IPS-NIHi7 (cell line): ENCODE measurements at regions not wholly inside any gene's neighbourhood (a gene's known extent, or its start where the extent isn't known, plus 50 kb on each side); places are given as distances from the start of the nearest gene placed in this dataset.
"Not testable (repeated sequence)": the region's sequence is repeated elsewhere in the genome, so short reads cannot be mapped to it uniquely, and the experiment has no call there.

Experiments used
- DNase-seq: peaks from one replicate; pipeline ENCODE4 v3.0.0; 2012; ENCODE audit warnings: mixed read lengths; ENCODE audit errors: extremely low spot score

DNA sequence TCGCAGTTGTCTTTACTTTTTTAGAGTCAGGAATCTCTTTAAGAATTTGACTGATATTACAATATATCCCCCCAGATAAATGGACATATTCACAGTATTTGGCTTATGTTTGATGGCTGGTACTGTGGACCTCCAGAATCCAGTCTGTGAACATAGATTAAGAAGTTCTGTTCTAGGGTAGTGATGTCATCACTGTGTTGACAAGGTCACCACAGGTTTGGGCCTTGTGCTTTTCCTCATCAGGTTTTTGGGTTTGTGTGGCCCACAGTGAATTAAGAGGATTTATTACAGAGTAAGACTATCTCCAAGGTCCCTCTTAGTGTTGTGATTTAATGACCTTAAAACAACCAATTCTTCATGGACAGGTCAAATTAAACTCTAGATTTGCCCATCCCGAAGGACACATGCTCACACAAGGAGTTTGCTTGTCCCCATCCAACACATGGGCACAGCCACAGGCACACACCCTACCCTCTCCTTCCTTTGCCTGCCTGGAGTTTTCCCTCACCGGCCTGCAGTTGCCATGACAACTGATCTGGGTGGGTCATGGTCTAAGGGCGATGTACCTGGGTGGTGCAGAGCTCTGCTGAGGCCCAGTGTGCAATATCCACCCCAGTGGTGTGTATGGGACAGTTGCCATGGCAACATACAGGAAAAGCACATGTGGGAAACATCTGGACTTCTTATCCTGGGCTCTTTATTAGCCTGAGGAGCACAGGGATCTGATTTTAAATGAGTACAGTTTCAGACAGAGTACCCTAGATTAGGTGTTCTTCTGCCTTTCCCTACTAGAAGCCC, 98.6 kb downstream of the NAV1 start:
- no peak for DNase-seq

DNA sequence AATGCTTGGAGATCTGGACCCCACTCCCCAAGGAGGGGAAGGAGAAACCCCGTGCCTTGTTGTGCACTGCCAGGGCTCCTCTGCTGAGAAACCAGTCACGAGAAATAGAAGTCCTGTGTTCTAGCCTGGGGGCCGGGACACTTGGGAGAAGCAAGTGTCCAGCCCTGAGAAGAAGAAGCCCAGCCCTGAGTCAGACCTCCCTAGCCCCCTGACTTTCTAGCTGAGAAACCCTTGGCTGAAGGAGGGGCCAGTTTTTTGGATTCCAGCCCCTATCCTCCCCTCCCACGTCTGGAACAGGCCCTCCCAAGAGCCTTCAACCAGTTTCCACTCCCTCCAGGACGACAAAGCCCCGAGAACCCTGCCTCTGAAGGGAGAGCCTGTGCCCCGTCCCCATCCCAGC, 100.5 kb downstream of the NAV1 start:
- no peak for DNase-seq

DNA sequence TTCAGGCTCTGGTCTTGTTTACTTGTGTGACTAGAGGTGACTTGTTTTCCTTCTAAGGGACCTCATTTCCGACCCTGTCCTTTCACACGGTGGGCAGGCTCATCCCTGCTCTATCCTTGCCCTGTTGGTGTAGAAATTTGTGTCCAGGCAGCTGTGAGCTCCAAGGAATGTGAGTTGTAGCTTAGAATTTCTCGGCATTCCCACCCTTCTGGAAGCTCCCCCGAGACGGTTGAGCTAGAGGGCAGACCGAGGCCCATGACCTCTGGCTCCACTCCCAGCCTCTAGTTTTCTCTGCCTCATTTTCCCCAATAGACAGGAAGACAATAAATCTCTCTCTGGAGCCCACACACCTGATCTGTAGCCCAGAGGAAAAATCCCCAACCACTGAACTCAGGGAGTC, 100.9 kb downstream of the NAV1 start:
- DNase-seq, result no peak

DNA sequence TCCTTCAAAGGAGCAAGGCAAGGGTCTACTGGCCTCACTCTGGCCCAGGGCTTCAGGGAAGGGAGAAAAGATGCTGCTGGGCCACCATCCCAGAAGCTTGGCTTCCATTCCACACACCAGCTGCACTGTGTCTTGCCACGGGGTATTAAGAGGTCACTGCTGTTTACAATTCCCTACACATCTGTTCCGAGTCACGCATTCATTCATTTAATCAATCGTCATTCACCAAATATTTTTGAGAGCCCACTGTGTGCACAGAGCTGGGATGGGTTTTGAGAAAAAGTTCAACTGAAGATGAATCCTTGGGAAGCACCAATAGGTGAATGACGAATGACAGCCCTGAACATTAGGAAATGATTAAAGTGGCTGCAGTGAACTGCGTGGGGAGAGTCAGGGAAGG, 101.7 kb downstream of the NAV1 start:
- no peak for DNase-seq

DNA sequence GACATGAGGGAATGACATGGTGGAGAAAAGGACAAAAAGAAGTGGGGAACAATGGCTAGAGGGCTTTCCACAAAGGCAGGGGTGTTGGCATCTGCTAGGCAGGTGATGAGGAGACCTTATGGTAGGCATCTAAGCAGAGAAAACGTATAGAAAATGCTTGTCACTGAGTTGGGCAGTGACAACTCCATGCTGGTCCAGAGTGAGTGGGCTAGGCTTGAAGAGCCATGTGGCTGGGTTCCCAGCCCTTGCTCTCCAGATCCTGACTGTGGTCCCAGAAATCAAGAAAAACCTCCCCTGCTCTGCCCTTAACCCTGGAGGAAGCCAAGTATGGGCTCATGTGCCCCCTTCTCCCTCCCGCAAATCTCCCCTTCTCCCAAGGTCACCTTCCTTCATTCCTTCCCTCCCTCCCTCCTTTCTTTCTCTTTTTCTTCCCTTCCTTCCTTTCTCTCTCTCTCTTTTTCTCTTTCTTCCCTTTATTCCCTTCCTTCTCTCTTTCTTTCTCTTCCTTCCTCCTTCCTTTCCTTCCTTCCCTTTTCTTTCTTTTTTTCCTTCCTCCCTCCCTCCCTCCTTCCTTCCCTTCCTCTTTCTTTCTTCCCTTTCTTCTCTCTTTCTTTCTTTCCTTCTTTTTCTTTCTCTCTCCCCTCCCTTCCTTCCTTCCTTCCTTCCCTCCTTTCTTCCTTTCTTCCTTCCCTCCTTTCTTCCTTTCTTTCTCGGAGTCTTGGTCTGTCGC, 102.8 kb downstream of the NAV1 start:
- DNase-seq, result no peak

DNA sequence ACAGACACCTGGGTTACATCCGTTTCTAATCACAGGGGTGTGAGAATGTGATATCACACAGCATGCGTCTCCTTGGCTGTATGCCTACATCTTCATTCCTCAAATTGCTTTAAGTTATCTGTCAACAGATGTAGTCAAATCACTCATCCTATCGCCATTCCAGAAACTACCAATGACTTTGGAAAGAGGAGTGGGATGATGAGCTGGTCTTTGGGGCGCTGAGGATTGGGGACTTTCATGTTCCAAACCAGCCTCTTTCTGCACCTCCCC, 104.8 kb downstream of the NAV1 start:
- DNase-seq, result no peak

DNA sequence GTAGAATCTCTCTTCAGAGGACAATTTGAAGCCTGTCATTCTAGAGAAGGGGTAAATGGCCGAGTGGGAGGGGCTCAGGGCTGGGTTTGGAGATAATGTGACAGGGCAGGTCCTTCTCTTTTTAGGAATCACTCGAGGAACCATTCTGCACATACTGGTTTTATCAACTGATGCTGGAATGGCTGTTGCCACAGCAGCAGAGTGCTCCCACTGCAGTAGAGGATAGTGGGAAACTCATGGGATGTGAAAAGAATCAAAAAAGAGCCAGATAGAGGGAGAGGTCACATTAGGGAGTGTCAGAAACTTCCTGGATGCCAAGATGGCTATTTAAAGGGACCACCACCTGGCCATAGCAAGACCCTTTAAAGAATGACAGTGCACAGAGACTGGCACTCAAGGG, 105.3 kb downstream of the NAV1 start:
- DNase-seq, result no peak

DNA sequence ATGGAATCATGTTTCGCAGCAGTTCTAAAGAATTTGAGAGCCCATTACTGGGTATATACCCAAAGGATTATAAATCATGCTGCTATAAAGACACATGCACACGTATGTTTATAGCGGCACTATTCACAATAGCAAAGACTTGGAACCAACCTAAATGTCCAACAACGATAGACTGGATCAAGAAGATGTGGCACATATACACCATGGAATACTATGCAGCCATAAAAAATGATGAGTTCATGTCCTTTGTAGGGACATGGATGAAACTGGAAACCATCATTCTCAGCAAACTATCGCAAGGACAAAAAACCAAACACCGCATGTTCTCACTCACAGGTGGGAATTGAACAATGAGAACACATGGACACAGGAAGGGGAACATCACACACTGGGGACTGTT, 106.1 kb downstream of the NAV1 start:
- not testable (repeated sequence) for DNase-seq

DNA sequence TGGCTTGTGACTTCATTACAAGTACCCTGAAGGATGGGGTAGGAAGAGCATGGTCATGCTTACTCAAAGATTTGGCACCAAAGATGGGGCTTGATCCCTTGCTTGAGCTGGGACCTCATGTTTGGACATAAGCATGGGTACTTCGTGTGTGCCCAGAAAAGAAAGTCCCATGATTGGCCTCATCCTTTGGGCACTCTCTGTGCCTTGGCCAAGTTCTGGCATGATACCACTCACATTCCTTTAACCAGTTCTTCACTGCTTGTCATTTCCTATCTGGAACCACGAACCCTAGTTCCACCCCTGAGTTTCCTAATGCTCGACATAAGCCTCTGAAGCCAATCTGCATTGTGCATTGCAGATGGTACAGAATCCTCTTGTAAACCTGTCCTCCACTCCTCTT, 107.0 kb downstream of the NAV1 start:
- no peak for DNase-seq

DNA sequence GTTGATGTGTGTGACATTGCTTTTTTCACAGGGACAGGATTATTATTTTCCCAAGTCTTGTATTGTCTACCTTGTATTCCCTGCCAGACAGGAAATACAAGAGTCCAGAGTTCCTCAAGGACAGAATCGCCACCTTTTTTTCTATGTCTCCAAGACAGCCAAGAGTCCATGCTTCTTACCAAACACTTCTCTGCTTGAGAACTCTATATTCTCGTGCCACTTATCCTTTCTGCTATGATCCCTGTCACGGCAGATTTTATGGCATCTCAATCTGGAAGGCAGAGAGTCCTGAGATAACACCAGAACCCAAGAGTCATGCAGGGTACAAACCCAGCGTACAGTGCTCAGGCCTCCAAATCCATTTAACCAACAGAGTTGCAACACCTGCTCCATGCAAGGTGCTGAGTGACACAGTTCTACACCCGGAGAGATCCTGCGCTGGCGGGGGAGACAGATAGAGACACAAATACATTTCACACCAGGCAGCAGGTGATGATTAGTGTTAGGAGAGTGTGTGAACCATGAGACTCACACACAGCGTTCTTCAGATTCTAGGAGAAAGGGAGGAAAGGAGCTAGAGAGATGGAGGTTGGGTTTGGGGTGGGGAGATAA, 107.6 kb downstream of the NAV1 start:
- no peak for DNase-seq

DNA sequence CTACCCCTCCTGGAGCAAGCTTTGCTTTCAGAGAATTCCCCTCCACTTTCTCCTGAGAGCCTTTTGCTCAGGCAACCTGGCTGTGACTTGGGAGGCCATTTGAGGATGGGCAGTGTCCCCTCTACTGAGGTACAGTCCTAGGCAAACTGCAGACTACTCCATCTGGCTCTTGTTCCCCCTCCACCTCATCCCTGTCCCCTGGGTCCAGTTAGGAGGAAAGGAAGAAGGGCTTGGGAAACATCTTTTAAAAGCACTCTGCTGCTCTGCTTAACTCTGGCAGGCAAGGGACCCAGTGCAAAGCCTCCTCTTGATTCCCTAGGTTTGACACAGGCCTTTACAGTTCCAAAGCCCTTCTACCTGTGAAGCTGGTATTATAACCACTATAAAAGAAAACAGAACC, 108.2 kb downstream of the NAV1 start:
- no peak for DNase-seq

DNA sequence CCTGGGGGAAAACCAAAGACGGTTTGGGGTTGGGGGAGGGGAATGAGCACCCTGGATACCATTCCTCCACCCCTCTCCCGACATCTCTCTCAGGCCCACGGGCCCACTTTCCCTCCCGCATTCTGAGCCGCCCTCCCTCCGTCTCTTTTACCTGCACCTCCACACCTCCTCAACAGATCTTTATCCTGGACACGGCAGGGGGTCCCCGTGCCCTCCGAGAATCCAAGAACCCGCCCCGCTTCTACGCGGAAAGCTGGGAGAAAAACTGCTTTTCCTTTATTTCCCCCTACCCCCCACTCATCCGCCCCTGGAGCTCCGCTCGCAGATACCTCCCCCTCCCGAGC, 108.8 kb downstream of the NAV1 start:
- no peak for DNase-seq

DNA sequence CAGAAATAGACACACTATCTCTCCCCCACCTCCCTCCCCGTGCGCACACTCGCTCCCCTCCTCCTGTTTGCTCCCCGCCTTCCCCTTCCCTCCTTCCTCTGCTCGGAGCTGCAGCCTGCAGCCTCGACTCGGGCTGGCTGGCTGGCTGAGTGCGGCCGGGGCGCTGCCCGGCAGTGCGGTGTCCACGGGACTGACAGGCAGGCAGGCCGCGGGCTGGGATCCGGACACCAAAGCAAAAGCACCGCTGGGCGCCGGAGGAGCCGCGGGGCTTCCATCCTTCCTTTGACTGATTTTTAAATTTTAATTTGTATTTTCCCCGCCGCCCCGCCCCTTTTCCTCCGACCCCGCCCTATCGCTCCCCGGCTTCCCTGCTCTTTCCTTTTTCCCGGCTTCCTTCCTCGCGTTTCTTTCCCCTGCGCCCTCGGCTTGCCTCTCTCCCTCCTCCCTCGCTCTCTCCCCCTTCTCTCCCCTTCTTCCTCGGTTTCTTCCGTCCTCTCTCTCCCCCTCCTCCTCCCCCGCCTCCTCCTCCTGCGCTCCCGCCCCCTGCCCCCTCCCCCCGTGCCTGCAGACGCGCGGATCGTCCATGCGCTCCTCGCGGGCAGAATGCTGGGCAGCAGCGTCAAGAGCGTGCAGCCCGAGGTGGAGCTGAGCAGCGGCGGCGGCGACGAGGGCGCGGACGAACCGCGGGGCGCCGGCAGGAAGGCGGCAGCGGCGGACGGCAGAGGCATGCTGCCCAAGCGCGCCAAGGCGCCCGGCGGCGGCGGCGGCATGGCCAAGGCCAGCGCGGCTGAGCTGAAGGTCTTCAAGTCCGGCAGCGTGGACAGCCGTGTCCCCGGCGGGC, 109.4 kb downstream of the NAV1 start:
- peak; percentile 79 for DNase-seq

DNA sequence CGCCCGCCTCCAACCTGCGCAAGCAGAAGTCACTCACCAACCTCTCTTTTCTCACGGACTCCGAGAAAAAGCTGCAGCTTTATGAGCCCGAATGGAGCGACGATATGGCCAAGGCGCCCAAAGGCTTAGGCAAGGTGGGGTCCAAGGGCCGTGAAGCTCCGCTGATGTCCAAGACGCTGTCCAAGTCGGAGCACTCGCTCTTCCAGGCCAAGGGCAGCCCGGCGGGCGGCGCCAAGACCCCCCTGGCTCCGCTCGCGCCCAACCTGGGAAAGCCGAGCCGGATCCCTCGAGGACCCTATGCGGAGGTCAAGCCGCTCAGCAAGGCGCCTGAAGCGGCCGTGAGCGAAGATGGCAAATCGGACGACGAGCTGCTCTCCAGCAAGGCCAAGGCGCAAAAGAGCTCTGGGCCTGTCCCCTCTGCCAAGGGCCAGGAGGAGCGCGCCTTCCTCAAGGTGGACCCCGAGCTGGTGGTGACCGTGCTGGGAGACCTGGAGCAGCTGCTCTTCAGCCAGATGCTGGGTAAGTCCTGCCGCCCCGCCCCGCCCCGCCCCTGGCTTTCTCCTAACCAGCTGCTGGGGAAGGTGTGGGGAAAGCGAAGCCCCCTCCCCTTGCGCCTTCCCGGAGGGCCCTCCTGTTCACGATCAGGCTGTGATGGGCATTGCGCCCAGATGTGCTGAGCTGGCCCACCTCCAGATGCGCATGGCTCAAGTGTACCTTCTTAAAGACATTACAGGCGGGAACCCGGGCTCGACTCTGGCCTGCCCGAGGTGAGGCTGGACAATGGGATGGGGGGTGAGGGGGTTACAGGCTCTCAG, 110.2 kb downstream of the NAV1 start:
- DNase-seq, result peak; percentile 70

DNA sequence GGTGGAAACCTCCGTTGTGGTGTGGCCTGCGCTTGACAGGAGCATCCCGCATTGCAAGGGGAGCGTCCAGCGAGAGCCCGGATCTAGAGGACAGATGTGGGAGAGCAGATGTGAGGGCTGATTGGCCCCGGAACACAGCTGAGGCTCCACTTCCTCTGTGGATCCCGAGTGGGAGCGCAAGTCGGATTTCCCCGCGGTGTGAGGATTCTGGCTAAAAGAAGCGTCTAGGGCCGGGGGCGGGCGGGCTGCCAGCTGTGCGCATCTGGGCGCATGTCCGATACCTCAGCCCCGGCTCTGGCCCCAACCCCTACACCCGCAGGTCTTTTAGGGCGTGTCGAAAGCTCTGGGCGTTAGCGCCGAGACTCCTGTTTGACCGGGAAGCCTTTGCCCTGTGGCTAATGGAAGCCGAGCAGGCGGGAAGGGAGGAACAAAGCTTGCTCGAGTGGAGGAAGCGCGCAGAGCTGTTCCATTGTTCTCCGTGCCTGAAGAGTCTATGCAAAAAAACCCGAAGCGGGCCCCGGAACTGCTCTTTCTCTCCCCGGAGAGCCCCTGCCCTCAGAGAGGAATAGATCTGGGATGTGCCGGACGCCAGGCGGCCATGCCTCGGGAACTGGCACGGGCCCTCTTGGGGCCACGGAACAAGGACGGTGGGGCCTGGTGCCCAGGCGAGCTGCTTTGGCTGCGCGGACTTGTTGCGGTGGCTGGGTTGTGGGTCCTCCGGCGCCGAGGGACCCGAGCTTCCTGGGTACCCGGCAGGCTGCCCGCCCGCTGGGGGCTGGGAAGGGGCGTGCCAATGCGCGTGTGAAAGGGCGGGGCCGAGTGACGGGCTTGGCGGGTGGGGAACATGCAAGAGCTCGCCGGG, 111.1 kb downstream of the NAV1 start:
- peak; percentile 79 for DNase-seq

DNA sequence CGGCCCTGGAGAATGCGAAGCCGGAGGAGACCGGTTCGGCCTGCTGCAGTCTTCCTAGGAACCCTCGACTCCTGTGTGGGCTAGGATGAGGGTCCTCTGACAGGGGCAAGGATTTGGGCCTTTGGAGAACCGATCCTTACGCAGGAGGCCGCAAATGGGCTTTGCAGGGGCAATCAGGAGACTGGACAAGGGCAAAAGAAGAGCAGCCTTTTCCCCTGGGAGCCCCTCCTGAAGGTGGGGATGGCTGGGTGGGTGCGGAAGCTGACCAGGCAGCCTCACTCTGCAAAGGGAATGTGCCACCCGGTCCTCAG, 111.7 kb downstream of the NAV1 start:
- DNase-seq, result no peak

DNA sequence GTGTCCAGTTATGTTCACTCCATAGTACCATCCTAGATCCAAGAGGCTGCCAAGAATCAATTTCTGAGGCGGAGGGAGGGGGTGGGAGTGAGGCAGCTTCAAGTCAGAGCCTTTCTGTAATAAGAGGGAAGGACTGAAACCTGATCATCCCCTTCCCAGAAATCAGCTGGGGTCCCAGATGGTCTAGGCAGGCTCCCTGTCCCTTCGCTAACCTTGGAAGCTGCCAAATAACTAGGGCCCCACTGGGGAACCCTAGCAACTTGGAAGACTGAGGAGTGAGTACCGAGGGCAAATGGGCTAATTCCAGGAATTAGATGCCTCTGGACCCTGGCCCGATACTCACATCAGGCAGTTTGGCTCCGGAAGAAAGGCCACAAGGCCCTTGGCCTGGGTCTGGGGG, 113.3 kb downstream of the NAV1 start:
- no peak for DNase-seq

DNA sequence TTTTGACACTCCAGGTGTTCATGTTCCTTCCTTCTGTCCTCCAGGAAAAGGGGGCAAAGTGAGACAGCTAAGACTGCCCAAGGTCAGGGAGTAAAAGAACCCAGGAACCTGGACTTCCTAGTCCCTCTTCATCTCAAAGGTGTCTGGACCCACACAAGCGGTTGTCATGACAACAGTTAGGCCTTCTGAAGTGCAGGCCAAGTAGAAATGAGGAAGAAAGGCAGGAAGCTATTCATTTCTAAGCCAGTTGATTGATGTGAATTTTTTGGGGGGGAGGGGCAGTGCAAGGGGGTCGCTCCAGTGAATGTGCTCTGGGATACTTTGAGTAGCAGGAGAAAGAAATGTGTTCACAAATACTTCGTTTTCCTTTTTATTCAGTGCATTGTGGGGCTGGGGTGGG, 114.3 kb downstream of the NAV1 start:
- no peak for DNase-seq

DNA sequence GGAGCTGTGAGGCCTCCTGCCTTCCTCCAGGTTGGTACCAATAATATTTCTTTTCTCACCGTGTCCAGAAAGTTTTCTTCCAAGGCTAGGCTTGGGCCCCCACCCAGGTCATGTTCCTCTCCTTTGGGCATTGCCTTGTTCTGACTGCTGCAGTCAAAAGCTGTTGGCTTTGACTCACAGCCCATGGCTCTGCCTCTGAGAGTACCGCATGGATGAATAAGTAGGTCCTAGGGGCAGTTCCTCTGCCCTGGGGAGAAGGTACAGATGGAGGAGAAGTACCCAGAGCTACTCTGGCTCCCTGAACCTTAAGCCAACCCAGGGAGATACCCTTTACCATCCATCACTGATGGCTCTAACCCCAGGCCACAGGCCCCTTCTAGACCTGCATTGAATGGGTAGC, 115.0 kb downstream of the NAV1 start:
- DNase-seq, result no peak

DNA sequence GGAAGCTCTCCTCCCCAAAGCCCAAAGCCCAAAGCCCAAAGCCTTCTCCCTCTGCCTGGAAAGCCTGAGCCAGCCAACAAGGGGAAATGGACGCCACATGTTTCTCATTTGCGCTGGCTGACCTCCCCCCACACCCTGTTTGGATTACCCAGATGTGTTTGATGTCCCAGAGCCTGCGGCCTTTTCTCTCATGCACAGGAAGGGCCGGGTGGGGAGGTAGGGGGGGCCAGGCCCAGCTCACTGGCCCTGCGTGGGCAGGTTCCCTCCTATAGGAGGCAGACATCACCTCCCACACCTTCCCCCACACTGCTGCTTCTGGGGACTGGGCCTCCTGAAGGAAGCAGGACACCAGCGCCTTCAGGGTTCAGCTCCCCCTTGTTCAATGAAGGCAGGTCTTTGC, 116.3 kb downstream of the NAV1 start:
- DNase-seq, result peak; percentile 67

DNA sequence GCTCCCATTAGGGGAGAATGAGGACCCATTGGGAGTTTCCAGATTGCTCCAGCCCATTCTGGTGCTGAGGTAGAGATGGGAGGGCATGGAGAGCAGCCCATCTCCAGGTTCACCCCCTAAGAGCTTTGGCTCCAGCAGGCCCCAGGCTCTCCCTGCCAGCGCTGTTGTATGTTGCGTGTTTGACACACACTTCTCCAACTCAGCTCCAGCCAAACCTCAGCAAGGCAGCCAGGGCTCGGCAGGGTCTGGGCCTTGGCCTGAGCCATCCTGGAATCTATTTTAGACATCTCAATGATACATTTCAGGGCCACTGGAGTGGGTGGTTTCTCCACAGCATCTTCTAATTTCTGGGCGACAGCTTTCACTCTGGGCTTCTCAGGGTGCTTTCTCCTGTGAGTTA, 117.0 kb downstream of the NAV1 start:
- no peak for DNase-seq
